22Rv1 (cell line): ENCODE measurements at regions not wholly inside any gene's neighbourhood (a gene's known extent, or its start where the extent isn't known, plus 50 kb on each side); places are given as distances from the start of the nearest gene placed in this dataset.

Experiments used
- CTCF ChIP-seq: fragments of 450-650 bp; IDR thresholded peaks from 2 replicates; pipeline ENCODE4 v1.5.1; 2017; ENCODE audit warnings: mild to moderate bottlenecking
- ZFX ChIP-seq: fragments of 450-650 bp; IDR thresholded peaks from 2 replicates; pipeline ENCODE4 v1.6.1; 2017; ENCODE audit warnings: antibody characterized with exemption, borderline replicate concordance

DNA sequence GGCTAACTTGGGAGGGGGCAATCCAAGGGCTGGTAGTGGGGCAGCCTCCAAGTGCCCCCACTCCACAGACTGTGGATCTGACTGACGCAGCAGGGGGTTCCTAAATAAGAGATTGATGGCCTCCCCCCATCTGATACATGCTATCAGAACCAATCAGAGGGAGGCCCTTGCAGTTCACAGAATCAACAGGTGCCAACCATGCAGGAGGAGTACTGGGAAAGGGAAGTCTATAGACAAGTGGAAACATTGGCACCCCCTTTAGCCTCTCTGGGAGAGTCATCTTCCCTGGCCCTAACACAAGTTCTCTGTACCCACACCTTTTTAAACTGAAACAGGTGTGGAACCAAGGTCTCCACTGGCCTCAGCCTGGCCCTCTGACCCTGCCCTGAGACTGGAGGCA, 145.8 kb downstream of the OR2B2 start:
- TF ChIP-seq CTCF (no peak), ZFX (no peak)
